Activated CD8-positive, alpha-beta memory T cell treated with anti-CD3 and anti-CD28 coated beads for 24 hours (primary cell): ENCODE measurements at regions not wholly inside any gene's neighbourhood (a gene's known extent, or its start where the extent isn't known, plus 50 kb on each side); places are given as distances from the start of the nearest gene placed in this dataset.
A peak's percentile ranks its signal among the peaks of the same experiment; 100 is the strongest.

Experiments
- DNase-seq: peaks from one replicate; pipeline ENCODE4 v3.0.0-alpha.2; 2020

DNA sequence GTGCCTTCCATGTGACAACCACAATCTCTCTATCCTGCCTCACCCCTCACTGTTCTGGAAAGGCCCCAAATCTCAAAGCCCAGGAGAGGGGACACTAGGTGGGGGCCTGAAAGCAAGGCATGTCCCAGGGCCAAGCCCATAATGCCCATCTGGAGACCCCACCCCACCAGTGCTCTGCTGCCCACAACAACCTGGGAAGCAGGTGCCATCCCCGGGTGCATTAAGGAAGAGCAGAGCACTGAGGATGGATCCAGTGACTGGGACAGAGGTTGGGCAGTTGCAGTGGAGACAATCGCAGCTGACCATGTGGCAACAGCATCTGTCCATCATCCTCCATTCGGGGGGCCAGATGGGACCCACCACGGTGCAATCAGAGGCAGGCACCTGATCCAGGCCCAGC, 106.2 kb upstream of the PRR20G start:
- DNase-seq: no peak

DNA sequence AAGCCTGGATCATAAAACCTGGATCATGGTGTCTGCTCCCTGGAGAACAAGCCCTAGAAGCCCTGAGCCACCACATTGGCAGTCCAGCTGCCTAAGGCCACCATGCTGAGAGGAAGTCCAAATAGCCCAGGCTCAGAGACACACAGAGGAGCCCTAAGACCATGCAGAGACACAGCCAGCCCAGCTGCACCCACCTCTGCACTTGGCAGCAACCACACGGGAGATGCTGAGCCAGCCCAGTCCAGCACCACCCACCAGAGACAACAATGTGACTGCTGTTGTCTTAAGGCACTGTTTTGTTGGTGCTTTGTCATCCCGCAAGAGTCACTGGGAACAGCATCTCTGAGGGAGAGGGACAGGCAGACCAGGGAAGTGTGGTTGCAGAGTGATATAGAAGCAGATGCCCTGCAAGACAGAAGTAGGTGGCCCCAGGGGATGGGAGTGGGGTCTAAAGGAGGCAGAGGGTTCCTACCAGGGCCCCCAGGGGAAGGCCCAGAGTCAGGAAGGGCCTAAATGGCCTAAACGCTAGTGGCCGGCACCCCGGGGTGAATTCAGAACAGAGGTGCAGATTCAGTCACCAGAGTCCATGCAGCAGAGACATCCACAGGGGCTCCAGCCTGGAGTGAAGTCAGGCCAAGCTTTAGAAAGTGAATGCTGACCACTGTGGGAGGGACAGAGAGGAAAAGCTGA, 105.4 kb upstream of the PRR20G start:
- DNase-seq: no peak

DNA sequence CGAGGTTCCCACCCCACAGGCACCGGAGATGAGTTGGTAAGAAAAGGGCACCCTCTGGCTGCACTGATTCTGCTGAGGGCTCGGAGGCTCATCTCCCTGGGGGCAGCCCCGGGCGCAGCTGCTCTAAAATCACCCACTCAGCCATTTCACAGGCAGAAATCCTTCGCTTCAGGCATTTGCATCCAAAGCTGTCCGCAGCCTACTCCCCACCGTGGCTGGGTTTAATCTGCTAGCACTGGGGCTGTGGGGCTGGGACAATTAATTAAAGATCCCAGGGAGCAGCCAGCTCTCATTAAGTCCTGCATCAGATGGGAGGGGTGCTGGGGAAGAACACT, 104.3 kb upstream of the PRR20G start:
- DNase-seq: no peak

DNA sequence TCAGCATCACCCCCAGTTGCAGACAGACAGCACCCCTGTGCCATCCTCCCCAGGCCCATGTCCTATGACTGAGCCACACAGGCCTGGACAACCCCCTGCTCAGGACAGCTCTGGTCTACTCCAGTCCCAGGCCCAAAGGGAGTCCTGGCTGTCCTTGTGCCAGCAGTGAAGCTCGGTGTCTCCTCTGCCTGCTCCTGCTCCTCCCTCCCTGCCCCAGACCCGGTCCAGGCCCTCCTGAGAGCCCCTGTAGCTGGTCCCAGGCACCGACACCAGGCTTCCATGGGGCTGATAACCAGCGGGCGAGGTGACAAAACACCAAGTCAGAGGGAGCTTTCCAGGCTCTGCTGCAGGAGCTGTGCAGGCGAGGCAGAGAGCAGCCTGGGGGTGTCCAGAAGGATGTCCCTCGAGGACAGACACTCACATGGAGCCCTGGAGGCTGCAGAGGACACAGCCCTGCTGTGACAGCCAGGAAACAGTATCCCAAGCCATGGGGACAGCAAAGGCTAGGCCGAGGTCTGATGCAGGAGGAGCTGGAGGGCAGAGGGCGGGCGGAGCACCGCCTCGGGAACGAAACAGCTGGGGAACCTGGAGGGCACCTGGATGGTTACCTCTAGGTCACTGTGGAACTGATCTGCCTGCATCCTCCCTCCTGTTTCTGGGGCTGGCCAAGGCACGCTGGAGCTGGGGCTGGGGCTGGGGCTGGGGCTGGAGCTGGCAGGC, 103.8 kb upstream of the PRR20G start:
- DNase-seq: no peak

DNA sequence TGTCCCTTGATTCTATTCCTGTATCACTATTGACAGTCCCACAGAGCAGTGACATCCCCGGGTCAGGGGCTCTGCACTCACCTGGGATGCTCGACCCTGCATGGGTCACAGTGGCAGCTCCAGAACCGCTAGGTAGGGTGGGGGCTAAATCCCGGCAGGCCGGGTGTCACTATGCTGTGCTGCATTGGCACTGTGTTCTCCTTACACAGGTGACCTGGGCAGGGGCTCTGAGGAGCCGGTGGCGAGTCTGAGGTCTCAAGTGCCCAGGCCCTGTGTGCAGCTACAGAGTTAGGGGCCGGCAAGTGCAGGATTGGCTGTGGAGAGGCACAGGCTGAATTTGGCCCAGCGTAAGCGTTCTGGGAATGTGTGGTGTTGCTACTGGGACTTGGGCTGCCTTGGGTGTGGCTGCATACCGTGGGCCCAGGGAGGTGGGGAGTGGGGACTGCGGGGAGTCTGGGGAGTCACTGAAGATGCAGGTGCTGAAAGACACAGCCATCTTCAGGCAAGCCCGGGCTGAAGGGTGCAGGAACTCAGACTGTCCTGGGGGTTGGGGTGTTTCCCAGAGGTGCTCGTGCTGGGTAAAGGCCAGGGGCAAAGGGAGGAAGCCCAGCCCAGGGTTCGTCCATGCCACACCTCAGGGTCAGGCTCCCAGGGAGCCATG, 102.6 kb upstream of the PRR20G start:
- no peak for DNase-seq

DNA sequence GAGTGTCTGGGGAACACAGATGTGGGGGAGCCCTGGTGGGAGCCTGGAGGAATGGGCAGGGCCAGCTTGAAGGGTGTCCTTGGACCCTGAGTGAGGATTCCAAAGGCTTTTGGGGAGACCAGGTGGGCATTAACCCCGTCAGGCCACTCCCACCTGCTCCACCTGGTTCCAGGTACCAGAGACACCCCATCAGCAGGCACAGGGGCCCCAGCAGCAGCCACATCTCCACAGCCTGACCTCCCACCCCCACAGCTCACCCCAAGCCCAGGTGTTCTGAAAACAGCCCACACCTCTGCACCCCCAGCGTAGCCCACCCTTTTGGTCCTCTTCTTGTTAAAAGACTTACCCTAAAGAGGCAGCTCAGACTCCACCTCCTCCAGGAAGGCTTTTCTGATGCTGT, 102.1 kb upstream of the PRR20G start:
- DNase-seq: no peak

DNA sequence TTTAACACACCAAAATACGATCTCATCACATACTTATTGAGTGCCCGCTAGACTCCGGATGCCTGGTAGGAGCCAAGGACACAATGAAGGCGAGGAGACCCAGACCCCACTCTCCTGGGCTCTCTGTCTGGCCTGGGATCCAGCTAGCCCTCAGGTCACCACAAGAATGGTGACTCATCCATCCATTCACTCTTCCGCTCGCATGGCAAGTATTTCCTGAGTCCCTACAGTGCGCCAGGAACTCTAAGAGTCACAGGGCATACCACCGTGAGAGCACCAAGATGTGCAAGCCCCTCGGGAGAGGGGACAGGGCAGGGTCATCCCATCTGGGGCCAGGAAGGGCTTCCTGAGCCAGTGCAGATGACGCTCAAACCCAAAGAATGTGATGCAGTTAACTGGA, 101.6 kb upstream of the PRR20G start:
- DNase-seq: no peak

DNA sequence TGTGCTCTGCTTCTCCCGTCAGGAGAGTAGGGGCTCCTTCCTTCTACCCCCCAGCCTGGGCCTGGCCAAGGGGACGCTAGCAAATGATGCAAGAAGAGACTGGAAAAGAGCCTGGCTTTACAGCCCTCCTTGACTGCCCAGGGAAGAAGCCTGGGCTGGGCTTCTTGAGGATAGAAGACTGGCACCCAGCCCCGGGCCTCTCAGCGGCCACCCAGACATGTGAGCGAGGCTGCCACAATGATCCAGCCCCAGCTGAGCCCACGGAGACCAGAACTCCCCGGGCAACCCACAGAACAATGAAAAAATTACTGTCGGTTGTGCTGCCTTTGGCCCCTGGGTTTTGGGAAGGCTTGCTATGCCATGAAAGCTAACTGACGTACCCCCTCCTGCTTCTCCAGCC, 100.6 kb upstream of the PRR20G start:
- DNase-seq: no peak

DNA sequence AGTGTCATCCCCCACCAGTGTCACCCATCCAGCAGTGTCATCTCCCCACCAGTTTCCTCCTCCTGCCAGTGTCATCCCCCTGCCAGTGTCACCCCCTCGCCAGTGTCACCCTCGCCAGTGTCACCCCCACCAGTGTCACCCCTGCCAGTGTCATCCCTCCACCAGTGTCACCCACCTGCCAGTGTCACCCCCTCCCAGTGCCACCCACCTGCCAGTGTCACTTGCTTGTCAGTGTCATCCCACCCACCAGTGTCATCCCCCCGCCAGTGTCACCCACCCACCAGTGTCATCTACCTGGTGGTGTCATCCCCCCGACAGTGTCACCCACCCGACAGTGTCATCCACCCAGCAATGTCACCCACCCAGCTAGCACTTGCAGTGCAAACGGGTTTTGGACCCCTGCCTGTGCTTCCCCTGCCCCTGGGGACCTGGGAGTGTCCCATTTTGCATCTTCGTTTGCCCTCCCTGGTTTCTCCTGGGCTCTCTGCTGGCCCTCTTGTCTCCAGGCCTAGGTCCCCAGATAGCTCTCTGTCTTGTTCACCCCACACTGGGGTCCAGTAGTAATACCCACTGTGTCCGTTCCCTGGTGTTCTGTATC, 99.8 kb upstream of the PRR20G start:
- DNase-seq: no peak

DNA sequence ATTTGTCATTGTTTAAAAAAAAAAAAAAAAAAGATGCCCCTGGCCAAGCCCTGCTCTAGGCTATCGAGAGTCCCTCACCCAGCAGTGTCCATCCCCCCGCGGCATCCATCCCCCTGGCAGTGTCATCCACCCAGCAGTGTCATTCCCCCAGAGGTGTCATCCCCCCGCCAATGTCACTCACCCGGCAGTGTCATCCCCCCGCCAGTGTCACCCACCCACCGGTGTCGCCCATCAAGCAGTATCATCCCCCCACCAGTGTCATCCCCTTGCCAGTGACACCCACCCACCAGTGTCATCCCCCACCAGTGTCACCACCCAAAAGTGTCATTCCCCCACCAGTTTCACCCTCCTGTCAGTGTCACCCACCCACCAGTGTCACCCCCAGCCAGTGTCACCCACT, 99.3 kb upstream of the PRR20G start:
- DNase-seq: no peak

DNA sequence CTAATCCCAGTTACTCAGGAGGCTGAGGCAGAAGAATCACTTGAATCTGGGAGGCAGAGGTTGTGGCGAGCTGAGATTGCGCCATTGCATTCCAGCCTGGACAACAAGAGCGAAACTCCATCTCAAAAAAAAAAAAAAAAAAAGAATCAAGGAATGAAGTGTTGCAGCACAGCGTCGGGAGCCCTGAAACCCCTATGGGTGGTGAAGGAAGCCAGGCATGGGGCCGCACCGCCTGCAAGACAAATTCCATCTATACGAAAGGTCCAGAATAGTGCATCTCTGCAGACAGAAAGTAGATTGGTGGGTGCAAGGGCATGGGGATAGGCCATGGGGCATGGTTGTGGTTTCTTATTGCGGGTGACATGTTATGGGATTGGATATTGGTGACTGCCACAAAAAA, 98.6 kb upstream of the PRR20G start:
- DNase-seq: no peak

DNA sequence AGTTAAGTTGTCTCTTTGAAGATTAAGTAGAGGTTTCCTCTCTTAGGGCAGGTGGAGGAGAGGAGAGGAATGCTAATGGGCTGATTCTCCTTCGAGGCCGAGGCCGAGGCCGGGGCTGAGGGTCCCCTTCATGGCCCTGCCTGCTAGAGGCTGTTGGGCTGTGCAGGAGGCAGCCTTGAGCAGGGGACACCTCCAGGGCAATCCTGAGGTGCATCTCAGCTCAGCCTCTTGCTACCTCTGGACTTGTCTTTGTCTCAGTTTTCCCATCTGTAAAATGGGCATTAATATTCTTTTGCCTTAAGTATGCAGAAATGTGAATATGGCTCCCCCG, 97.7 kb upstream of the PRR20G start:
- no peak for DNase-seq

DNA sequence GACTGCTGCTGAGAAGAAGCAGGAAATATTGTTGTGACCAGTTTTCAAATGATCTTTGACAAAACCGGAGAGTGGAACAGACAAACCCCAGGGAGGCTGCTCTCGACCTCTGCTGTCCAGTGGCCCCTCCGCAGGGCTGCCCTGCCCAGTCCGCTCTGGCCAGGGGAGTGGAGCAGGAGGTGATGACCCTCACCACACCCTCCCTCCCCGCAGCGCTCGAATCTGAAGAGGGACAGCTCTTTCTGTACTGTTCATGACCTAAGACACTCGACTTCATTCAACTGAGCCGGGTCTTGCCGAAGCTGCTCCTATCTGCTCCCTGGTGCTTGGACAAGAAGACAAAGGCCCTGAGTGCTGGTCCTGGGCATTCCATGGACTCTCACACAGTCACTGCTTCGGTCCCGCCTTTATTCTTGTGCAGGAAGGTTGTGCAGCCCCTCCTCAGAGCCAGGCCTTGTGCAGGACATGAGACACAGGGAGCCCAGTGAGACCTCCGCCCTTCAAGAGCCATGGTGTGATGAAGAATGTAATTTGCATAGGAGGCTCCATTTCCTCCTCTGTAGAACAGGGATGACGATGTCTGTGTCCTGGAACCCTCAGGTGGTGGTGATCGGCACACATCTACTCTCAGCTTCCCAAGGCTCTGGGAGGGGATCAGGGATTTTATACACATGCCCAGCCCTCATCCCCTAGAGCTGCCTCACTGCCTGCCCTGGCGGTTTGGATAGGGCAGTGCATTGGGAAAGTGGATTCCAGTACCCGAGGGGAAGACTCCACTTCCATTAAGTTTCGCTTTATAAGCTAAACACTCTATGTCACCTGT, 97.1 kb upstream of the PRR20G start:
- DNase-seq: no peak

DNA sequence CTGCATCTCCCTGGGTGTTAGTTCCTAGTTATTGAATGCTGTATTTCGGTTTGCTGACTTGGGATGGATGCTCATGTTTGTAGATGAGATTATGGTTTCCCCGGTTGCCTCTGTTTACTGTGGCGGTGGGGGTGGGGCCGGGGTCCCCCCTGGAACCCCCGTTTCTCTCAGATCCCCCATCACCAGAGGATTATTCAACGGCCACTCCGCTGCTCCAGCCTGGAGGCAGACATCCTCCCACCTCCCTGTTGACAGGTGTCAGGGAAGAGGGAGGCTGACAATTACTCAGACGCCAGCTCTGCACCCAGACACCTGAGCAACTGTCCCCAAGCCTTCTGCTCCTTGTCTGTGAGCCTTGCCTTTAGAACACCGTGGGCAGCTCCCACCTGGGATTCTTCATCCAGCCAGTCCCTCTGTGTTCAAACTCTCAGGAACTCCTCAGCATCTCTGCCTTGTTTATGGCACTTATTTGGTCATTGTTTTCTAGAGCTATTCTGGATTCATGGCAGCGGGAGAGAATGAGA, 95.9 kb upstream of the PRR20G start:
- no peak for DNase-seq

DNA sequence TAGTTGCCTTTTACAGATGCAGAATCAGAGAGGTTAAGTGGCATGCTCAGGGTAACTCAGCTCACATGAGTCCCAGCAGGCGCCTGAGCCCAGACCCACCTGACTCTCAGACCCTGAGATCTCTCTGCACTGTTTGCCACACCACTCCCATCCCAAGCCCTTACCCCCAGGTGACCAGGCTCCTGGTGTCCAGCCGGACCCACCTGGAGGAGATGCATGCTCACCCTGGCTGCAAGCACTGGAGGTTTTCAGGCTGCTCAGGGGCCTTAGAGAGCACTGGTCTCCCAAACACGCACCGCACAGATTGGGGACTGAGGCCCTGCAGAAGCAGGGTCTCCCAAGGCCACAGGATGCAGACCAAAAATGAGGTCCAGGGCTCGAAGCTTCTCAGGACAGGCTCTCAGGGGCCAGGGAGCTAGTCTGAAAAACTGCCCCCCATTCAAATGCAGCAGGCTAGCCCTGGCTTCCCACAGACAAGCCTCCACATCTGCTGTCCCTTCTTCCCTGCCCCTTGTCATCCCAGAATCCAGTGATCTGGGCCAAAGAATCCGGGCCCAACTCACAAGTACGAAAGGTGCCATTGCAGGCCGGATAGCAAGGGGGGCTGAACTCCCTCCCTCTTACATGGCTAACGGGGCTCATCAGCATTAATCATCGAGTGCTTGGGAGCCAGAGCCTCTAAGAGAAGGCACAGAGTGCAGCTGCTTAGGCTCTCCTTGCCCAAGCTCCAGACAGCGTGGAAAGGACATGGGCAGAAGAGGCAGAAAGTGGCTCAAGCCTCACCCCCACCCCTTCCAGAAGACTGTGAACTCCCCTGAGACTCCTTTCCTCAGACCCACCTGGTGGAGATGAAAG, 90.2 kb upstream of the PRR20G start:
- DNase-seq: peak; percentile 35

DNA sequence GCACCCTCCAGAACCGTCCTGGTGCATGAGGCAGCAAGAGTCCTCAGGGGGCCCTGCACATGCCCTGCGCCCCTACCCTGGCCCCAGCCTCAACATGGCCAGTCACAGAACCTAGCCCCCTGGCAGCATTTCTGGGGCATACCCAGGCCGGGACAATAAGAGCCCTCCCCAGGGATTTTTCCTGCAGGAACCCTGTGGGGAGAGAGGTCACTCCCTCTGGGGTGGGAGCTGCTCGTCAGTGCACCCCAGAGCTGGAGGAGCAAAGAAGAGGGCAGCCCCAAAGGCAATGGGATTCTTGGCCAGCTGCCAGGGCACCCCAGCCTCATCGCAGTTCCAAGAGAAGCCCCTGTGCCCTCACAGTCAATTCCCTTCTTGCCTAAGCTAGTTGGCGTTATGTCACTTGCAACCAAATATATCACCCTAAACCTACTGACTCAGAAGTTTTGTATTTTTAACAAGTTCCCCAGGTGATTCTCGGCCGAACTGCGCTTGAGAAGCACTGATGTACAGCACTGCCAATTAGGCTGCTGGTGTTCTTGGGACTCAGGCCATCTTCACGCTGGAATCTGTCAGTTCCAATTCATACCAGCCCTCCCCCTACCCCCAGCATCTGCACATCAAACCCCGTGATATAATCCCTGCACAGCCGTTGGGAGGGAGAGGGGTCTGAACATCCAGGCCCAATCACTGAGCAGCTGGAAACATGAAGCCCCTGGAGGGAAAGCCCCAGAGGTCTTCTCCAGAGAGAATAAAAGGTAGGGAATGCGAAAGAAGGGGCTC, 87.5 kb upstream of the PRR20G start:
- no peak for DNase-seq

DNA sequence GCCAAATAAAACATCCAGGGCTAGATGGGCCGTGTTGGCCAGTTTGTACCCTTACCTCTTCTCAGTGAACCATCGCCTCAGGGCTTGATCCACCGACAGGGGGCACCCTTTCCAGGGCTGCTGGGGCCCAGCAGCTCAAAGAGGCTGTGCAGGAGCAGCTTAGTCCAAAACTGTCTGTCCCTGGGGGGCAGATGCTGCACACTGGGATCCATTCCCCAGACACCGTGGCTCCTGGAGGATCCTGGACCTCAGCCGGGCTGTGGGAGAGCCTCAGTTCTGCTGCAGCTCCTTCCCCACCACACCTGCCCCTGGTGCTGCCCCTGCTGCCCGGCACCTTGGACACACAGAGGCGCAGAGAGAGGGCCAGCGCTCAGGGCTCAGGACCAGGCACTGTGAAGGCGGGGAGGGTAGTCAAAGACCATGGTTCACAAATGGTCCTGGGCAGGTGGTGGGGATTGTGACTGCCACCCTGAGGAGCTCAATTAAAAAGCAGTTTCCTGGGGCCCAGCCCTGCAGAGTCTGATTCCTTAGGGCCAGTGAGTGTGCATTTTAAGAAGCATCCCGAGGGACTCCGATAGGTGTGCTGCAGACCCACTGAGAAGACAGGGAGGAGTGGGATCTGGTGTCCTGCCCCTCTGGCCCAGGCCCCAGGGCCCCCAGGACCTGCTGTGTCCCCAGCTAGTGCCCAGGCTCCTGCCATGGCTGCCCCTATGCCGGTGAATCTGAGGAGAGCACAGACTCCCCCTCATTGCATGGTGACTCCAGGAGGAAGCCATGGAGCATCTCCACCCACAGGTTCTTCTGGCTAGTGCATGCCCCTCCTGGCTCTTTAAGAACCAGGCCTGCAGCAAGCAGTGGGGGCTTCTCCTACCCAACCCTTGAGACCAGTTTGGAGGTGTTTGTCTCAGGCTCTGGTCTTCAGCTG, 86.5 kb upstream of the PRR20G start:
- no peak for DNase-seq

DNA sequence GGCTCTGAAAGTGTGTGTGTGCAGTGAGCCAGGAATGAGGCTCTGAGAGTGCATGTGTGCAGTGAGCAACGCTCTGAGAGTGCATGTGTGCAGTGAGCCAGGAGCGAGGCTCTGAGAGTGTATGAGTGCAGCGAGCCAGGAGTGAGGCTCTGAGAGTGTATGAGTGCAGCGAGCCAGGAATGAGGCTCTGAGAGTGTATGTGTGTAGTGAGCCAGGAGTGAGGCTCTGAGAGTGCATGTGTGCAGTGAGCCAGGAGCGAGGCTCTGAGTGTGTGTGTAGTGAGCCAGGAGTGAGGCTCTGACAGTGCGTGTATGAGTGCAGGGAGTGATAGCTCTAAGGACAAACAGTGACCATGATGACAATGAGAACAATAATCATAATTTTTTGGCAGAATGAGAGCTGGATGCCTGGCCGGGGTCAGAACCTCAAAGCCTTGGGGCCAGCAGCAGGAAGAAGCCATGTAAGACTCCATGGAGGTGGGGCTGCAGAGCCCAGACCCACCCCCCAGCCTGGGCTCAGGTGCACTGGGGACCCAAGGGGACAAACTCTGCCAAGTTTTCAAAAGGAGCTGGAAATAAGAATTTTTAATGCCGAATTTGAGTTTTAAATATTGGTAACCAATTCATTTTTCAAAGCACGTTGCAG, 85.7 kb upstream of the PRR20G start:
- no peak for DNase-seq

DNA sequence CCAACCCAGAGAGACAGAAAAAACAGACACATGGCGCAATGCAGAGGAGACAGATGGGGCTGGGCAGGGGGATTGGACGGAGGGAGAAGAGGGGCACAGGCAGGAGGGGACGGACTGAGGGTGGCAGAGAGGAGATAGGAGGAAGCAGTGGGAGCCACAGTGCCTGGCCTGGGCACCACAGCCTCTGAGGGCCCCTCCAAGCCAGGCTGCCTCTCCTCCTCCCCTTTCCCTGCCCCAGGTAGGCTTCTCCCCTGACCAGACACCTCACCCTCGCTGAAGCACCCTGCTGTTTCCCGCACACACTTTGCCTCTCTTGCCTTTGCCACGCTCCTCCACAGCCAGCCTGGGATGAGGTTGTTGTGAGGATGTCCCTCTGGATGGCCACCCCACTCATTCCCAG, 84.0 kb upstream of the PRR20G start:
- DNase-seq: no peak

DNA sequence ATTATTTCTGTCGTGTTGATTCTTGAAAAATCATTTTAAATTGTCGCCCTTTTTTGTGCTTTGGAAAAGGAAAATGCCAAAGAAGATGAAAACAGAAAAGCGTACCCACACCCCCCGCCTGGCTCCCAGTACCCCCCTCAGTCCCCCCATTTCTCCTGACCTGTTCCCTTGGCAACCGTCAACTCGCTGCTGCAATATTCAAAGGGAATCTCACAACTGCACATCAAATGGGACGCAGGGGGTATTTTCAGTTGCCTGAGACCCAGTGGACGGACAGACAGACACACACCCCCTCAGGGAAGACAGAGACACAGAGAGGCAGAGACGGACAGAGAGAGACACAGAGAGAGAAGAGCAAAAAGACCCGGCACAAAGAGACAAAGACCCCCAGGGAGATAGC, 83.5 kb upstream of the PRR20G start:
- no peak for DNase-seq
